Stimulated activated naive CD8-positive, alpha-beta T cell treated with anti-CD3 and anti-CD28 coated beads, Interleukin-15, amount 100 ng/mL, for 72 hours (primary cell): ENCODE measurements at regions not wholly inside any gene's neighbourhood (a gene's known extent, or its start where the extent isn't known, plus 50 kb on each side); places are given as distances from the start of the nearest gene placed in this dataset.

Source experiments
- ATAC-seq: fragments of 150-1000 bp; cut with Tn5 transposase; 2 replicates; pipeline ENCODE4 v1.10.0; 2021; ENCODE audit warnings: mild to moderate bottlenecking, moderate library complexity
- DNase-seq, 2 donors: peaks; one replicate each; pipeline ENCODE4 v3.0.0; 2021 to 2022
- H3K27ac Mint-ChIP-seq, 2 donors: one replicate each; pipeline ENCODE4 v1.8.0; 2022; ENCODE audit warnings: mild to moderate bottlenecking in 2 of 2, mixed read lengths in 2 of 2, moderate library complexity in 2 of 2
- H3K27me3 Mint-ChIP-seq: one replicate; pipeline ENCODE4 v1.8.0; 2022; ENCODE audit warnings: mixed read lengths
- H3K4me1 Mint-ChIP-seq: one replicate; pipeline ENCODE4 v1.8.0; 2022; ENCODE audit warnings: mild to moderate bottlenecking, mixed read lengths
- H3K4me3 Mint-ChIP-seq, 2 donors: one replicate each; pipeline ENCODE4 v1.8.0; 2022; ENCODE audit warnings: mild to moderate bottlenecking in 2 of 2, mixed read lengths in 2 of 2, moderate library complexity in 1 of 2
- H3K9me3 Mint-ChIP-seq, 2 donors: one replicate each; pipeline ENCODE4 v1.8.0; 2022; ENCODE audit warnings: mixed read lengths in 2 of 2

DNA sequence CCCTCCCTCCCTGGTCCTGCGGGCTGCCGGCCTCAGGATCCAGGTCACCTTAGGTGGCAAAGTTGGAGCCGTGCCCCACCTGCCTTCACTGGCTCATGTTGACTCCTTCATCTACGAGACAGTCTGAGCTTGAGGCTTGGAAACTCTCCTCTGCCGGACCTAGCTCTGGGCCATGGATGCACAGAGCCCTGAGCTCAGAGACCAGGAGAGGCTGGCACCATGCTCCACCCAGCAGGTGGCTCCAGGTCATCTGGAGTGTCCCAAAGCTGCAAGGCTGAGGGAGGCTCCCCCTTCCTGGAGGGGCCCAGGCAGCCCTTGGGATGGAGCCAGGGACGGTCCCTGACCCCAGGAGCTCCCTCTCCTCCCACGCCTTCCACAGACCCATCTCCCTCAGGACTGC lies 81.3 kb downstream of the PDGFA start:
- ATAC-seq (no peak), DNase-seq (no peak)
- Mint-ChIP-seq H3K9me3 (no peaks in the 10 kb centered on the region), H3K4me3 (no peak overlapping the region), H3K4me1 (peaks cover 15% of the 10 kb centered on the region), H3K27ac (no peak overlapping the region), H3K27me3 (no peaks in the 10 kb centered on the region)

DNA sequence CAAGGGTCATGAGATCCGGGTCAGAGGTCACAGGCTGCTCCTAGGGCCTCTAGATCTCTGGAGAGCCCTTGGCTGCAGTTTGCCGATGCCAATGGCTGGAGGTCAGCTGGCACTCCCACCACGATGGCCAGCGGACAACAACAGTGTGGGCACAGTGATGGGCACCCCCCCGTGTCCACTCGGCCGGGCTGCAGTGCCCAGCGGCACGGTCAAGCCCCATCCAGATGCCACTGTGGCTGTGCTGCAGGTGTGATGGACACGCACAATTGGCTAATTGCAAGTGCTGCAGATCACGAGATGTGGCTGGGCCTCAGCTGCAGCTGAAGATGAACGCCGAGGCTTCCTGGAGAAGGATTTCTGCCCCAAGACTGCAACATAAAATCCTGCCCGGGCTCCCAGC lies 80.7 kb downstream of the PDGFA start:
- peaks cover 15% of the 10 kb centered on the region for H3K4me1 Mint-ChIP-seq
- no peaks in the 10 kb centered on the region for H3K9me3 Mint-ChIP-seq
- ATAC-seq (no peak), DNase-seq (no peak)
- no peaks in the 10 kb centered on the region for H3K27me3 Mint-ChIP-seq
- no peak overlapping the region for H3K4me3 Mint-ChIP-seq
- H3K27ac Mint-ChIP-seq, result no peak overlapping the region

DNA sequence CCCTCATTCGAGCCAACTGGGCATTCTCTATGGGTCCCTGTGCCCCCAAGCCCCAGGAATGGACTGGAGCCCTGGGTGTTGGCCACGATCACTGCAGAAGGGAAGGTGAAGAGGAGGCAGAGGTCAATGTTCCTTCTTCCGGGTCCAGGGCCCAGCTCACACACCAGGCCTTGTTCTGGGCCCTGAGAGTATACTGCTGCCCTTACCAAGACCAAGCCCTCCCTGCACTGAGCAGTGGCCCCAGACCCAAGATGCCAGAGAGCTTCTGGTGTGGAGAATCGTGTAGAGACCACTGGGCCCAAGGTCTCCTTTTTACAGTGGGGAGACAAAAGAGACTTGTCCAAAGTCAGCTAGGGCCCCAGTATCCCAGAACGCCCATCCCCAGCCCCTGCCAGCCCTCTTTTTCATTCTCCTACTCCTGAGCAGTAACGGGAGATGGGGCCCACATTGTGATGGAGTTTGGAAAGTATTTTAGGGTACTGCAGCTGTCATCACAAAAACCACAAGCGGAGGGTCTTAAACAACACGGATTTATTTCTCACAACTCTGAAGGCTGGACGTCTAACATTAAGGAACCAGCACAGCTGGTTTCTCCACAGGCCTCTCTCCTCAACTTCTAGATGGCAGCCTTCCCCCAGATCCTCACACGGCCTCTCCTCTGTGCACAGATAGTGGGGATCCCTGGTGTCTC lies 79.4 kb downstream of the PDGFA start:
- peaks cover 12% of the 10 kb centered on the region for H3K4me1 Mint-ChIP-seq
- ATAC-seq (no peak), DNase-seq (no peak)
- no peaks in the 10 kb centered on the region for H3K27me3 Mint-ChIP-seq
- H3K4me3 Mint-ChIP-seq, result no peak overlapping the region
- no peak overlapping the region for H3K27ac Mint-ChIP-seq
- H3K9me3 Mint-ChIP-seq, result no peaks in the 10 kb centered on the region

DNA sequence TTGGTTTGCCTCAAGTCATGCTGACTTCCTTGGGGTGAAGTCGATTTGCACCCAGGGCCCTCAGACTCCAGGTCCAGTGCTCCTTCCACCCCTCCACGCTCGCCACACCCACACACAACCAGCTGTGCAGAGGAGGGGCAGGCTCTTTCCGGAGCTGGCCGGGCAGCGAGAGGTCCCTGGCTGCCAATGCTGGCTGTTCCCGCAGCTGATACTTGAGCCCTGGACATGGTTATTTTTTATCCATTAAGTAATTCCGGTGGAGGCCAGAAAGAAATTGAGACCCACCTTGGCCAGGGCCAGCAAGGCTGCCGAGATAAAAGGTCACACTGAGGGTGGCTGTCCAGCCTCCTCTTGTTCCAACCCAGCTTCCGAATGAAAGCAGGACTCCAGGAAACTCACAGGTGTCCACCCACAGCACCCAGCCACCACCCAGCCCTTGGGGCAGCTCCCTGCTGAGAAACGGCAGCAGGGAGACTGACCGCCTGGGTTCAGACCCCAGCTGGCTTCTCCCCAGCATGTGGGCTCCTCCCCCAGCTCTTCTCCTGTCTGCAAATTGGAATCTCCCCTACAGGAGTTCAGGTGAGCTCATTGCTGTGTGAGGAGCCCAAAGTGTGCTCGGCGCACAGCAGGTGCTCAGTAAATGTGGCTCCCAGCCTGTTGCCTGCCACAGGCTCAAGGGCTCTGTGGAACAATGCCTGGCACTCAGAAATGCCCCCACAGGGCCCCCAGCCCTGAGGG lies 77.8 kb downstream of the PDGFA start:
- H3K27ac Mint-ChIP-seq, result no peak overlapping the region
- no peak for DNase-seq
- ATAC-seq, result no peak
- H3K9me3 Mint-ChIP-seq, result no peaks in the 10 kb centered on the region
- H3K4me1 Mint-ChIP-seq, result no peaks in the 10 kb centered on the region
- no peak overlapping the region for H3K4me3 Mint-ChIP-seq
- no peaks in the 10 kb centered on the region for H3K27me3 Mint-ChIP-seq

DNA sequence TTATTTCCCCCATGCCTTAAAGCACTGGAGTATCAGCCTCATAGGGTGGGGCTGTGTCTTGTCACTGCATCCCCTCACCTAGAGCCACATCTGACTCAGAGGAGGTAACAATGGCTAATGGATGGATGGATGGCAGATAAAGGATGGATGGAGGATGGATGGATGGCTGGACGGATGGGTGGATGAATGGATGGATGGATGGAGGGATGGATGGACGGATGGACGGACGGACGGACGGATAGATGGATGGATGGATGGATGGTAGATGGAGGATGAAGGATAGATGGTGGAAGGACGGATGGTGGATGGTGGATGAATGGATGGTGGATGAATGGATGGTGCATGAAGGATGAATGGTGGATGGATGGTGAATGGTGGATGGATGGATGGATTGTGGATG lies 77.2 kb downstream of the PDGFA start:
- no peaks in the 10 kb centered on the region for H3K4me1 Mint-ChIP-seq
- H3K9me3 Mint-ChIP-seq, result no peaks in the 10 kb centered on the region
- no peak for ATAC-seq
- no peak for DNase-seq
- no peak overlapping the region for H3K4me3 Mint-ChIP-seq
- H3K27me3 Mint-ChIP-seq, result no peaks in the 10 kb centered on the region
- H3K27ac Mint-ChIP-seq, result no peak overlapping the region

DNA sequence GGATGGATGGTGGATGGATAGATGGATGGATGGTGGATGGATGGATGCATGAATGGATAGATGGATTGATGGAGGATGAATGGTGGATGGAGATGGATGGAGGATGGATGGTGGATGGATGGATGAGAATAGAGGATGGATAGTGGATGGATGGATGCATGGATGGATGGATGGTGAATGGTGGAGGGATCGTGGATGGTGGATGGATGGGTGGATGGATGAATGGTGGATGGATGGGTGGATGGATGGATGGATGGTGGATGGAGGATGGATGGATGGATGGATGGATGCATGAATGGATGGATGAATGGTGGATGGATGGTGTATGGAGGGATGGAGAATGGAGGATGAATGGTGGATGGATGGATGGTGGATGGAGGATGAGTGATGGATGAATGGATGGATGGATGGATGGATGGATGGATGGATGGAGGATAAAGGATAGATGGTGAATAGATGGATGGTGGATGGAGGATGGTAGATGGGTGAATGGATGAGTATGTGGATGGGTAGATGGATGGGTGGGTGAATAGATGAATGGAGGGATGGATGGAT lies 76.3 kb downstream of the PDGFA start:
- no peaks in the 10 kb centered on the region for H3K4me1 Mint-ChIP-seq
- no peak overlapping the region for H3K27ac Mint-ChIP-seq
- DNase-seq, result no peak
- H3K9me3 Mint-ChIP-seq, result no peaks in the 10 kb centered on the region
- ATAC-seq, result no peak
- no peak overlapping the region for H3K4me3 Mint-ChIP-seq
- no peaks in the 10 kb centered on the region for H3K27me3 Mint-ChIP-seq

DNA sequence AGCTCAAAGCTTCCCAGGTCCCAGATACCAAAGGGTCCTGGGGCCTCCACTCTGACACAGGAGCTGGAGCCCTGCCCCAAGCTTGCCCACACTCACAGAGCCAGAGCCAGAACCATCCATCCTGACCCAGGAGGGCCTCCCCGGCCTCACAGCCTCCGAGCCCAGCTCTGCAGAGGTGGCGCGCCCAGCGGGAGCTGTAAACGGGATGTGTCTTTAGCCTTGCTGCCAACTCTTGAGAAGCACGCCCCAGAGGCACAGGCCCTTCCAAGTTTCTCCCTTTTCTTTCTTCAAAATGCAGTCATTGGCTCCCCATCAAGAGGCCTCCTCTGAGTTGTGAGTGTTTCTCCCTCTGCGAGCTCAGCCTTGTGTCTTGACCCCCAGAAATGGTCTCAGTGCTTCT lies 75.0 kb downstream of the PDGFA start:
- DNase-seq, result no peak
- no peak overlapping the region for H3K4me3 Mint-ChIP-seq
- H3K9me3 Mint-ChIP-seq, result no peaks in the 10 kb centered on the region
- H3K27me3 Mint-ChIP-seq, result no peaks in the 10 kb centered on the region
- H3K4me1 Mint-ChIP-seq, result peaks cover 8% of the 10 kb centered on the region
- no peak overlapping the region for H3K27ac Mint-ChIP-seq
- ATAC-seq, result no peak

DNA sequence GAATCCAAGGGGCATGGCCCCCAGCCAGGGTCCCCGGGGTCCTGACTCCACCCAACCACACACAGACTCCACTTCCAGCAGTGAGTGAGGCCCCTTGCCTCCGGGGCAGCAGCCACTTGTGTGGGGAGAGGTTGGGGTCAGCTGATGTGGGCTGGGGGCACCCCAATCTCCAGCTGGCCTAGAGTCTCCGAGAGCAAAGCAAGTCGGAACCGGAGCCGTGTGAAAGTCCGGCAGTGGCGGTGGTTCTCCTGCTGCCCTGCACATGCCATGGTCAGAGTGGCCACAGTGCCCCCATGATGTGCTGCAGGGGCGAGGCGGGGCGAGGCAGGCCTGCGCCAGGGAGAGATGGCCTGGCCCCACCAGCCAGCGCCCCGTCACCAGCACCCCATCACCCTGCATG lies 74.6 kb downstream of the PDGFA start:
- Mint-ChIP-seq H3K27me3 (no peaks in the 10 kb centered on the region), H3K4me3 (no peak overlapping the region), H3K27ac (no peak overlapping the region), H3K9me3 (no peaks in the 10 kb centered on the region), H3K4me1 (peaks cover 10% of the 10 kb centered on the region)
- ATAC-seq, result no peak
- no peak for DNase-seq

DNA sequence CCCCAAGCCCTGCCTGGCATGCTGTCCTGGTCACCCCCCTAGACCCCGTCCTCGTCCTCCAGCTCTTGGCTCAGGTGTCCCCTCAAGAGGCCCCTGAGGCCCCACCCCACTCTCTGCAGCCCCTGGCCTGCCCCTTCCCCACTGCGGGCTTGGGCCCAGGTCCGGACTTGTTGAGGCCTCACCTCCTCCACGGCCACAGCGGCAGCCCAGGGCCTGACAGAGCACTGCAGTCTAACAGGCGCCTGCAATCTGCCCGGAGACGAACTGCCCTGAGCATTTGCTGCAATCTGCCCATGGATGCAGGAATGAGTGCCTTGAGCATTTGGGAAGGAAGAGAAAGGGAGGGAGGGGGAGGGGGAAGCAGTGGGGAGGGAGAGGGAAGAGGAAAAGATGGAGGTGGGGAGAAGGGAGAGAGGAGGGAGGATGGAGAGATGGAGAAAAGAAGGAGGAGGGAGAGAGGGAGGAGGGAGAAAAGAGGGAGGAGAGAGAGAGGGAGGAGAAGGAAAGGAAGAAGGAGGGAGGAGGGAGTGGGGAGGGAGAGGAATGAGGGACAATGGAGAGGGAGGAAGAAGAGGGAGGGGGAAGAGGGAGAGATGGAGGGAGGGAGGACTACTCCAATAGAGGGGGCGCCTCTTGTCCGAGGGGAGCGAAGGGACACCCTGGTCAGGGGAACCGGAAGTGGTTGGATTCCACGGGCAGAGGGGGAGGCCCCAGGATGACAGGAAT lies 73.9 kb downstream of the PDGFA start:
- H3K4me3 Mint-ChIP-seq, result no peak overlapping the region
- DNase-seq (no peak), ATAC-seq (no peak)
- no peaks in the 10 kb centered on the region for H3K27me3 Mint-ChIP-seq
- H3K9me3 Mint-ChIP-seq, result no peaks in the 10 kb centered on the region
- peaks cover 11% of the 10 kb centered on the region for H3K4me1 Mint-ChIP-seq
- H3K27ac Mint-ChIP-seq, result no peak overlapping the region

DNA sequence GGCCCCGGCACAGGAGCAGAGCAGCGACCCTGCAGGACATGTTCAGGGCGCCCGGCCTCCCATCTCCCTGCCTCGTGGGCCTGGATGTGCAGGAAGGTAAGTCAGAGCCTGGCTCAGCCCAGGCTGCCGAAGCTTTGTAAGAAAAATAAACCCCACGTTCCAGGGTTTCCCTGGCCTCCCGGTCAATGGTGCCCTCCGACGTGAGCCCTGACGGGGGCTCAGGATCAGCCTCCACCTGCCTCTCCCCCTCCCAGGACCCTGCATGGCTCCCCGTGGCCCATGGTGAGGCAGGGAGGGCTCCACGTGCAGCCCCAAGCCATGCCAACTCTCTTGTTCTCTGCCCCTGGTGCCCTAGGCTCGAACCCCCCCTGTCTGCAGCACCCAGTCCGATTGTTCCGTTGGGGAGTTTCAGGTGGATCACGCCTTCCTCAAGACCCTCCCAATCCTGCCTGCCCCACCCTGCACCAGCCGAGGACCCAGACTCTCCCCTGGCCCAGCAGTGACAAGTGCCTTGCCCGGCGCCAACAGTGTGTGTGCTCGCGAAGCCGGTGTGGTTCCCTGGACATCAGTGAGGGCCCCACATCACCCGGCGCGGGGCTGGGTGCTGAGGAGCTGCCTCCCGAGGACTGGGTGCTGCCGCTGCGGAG lies 73.2 kb downstream of the PDGFA start:
- DNase-seq, result no peak
- H3K4me3 Mint-ChIP-seq, result no peak overlapping the region
- ATAC-seq, result no peak
- peaks cover 5% of the 10 kb centered on the region for H3K27me3 Mint-ChIP-seq
- H3K4me1 Mint-ChIP-seq, result peaks cover 18% of the 10 kb centered on the region
- no peak overlapping the region for H3K27ac Mint-ChIP-seq
- no peaks in the 10 kb centered on the region for H3K9me3 Mint-ChIP-seq
